22Rv1 (cell line): ENCODE measurements at regions not wholly inside any gene's neighbourhood (a gene's known extent, or its start where the extent isn't known, plus 50 kb on each side); places are given as distances from the start of the nearest gene placed in this dataset.

Experiments used
- H3K27ac ChIP-seq: fragments of 450-650 bp; 2 replicates; pipeline ENCODE4 v1.5.1; 2017
- ZFX ChIP-seq: fragments of 450-650 bp; IDR thresholded peaks from 2 replicates; pipeline ENCODE4 v1.6.1; 2017; ENCODE audit warnings: antibody characterized with exemption, borderline replicate concordance
- TF ChIP-seq, protein P1 (sequence below): fragments of 450-650 bp; IDR thresholded peaks from 2 replicates; pipeline ENCODE4 v1.5.1; 2017; ENCODE audit warnings: mild to moderate bottlenecking

DNA sequence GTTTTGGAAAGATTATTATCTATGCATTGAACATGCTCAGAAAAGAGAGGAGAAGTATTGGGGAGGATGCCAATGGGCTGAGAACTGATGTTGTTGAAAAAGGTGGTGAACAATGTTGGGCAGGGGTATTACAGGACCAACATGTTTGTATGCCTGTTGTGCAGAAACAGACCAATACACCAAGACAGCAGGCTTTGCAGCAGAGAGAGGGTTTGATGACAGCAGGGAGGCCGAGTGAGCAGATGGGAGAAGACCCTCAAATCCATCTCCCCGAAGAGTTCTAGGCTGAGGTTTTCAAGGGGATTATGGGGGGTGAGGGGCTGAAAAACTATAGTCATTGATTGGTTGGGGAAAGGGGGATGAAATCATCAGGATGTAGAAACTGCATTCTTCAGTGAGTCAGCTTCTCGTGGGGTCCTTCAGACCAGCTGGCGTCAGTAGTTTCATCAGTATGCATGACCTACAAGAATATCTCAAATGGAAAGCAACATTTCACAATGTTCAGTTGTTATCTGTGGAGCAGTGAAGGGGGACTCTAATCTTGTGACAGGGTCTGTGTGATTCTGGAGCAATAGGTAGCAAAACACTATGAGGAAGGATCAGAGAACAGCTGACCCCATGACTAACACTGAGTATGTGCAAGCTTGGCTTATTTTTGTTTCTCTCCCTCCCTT lies 167.8 kb downstream of the BAMBI start:
- TF ChIP-seq, protein P1, sequence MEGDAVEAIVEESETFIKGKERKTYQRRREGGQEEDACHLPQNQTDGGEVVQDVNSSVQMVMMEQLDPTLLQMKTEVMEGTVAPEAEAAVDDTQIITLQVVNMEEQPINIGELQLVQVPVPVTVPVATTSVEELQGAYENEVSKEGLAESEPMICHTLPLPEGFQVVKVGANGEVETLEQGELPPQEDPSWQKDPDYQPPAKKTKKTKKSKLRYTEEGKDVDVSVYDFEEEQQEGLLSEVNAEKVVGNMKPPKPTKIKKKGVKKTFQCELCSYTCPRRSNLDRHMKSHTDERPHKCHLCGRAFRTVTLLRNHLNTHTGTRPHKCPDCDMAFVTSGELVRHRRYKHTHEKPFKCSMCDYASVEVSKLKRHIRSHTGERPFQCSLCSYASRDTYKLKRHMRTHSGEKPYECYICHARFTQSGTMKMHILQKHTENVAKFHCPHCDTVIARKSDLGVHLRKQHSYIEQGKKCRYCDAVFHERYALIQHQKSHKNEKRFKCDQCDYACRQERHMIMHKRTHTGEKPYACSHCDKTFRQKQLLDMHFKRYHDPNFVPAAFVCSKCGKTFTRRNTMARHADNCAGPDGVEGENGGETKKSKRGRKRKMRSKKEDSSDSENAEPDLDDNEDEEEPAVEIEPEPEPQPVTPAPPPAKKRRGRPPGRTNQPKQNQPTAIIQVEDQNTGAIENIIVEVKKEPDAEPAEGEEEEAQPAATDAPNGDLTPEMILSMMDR, result no peak
- no peak for TF ChIP-seq ZFX
- no peak overlapping the region for H3K27ac ChIP-seq

DNA sequence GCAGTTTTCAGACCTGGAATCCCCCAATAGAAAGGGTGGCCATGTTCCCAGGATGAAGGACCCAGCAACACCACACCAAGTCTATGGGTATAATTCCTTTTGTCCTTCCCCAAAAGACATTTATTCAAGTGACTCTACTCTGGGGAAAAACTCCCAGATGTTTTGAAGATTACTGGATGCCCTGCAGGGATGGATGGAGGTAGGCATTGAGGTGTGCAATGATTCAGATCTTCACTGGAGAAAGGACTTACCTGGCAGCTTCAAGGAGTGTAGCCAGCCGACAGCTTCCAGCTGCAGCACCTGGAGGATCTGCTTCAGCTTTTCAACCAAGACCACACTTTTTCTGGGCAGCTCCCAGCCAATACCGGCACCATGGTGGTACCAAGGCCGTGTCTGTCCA lies 172.0 kb downstream of the BAMBI start:
- no peak overlapping the region for H3K27ac ChIP-seq
- no peak for TF ChIP-seq ZFX
- TF ChIP-seq, protein P1, result no peak

DNA sequence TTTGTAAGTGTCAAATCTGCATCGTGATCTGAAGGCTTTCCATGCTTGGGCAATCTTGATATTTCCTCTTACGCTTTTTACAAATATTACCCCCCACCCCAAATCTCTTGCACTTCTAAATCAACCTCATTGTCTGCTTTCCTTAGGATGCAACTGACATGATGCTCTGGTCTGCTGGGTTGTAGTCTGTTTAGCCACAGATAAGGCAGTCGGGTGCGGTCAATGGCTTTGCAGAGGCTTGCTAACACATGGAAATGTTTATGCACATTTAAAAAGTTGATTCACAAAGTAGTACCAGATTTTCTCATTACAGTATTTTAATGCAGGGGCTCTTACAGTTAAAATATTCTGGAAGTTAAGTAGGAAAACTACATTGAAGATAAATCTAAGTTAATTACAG lies 172.5 kb downstream of the BAMBI start:
- no peak overlapping the region for H3K27ac ChIP-seq
- TF ChIP-seq, protein P1, result no peak
- TF ChIP-seq ZFX, result no peak

DNA sequence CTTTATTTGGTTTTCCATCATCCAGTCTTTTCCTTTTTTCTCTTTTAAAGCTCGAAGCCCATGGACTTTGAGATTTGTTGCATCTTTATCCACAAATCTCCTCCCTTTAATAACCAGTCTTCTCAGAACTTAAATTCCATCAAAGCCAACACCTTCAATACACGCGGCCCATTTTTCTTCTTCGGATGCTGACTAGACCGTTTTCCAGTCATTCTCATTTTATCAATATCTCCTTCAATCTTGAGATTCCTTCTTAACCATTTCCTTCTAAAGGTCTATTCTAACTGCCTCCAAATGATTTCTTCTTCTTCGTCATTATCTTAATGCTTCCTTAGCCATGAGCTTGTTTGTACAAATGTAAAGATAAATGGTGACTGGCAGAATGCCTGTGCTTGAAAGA lies 173.5 kb downstream of the BAMBI start:
- TF ChIP-seq, protein P1, result no peak
- TF ChIP-seq ZFX, result no peak
- H3K27ac ChIP-seq, result no peak overlapping the region

DNA sequence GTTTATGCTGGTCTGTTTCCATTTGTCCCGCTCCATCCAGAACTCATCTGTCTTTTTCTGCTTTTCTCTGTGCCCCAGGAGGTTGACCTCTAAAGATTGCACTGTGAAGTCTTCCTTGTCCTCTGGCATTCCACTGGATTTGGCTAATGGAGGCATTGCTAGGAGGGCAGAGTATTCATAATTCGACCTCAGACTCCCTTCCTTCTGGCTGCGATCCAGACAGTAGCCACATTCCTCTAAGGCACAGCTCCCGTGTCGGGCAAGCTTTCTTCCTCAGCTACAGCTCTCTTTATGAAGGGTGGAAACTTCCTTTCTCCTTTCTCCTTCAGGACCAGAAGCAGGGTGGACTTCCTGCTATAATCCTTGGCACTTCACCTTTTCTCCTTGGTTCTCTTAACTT lies 175.9 kb downstream of the BAMBI start:
- TF ChIP-seq, protein P1, result no peak
- TF ChIP-seq ZFX, result no peak
- H3K27ac ChIP-seq, result no peak overlapping the region

DNA sequence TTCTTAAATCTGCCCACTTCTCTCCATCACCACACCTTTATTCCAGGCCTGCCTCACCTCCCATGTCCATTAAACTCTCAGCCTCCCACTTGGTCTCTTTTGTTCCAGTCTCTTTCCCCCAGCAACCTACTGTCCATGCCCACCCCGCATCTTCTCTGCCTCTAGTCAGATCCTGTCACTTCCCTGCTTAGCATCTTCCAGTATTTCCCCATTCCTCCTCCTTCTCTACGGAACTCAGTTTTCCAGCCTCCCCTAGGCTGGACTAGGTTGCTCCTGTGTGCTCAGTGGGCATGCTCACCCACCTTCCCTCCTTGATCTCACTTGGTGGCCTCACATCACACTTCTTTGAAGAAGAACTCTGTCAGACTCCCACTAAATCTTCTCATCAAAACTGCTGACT lies 179.8 kb downstream of the BAMBI start:
- TF ChIP-seq ZFX, result no peak
- TF ChIP-seq, protein P1, result no peak
- no peak overlapping the region for H3K27ac ChIP-seq

DNA sequence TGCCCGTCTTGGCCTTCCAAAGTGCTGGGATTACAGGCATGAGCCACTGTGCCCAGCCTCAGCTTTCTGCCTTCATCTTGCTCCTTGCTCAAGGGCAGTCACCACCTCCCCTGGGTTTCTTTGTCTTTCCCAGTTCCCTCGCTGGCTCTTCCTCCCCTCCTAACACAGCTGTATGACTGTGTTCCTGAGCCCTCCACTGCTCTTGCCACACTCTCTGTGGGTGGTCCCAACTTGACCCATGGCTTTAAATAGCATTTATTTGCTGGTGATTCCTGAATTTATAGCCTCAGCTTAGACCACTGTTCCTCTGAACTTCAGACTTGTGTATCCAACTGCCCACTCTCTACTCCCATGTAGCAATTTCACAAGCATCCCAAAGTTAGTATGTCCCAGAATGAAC lies 181.3 kb downstream of the BAMBI start:
- no peak overlapping the region for H3K27ac ChIP-seq
- TF ChIP-seq ZFX, result no peak
- TF ChIP-seq, protein P1, result no peak
